ENCODE measurements at regions not wholly inside any gene's neighbourhood (a gene's known extent, or its start where the extent isn't known, plus 50 kb on each side); places are given as distances from the start of the nearest gene placed in this dataset.

DNA sequence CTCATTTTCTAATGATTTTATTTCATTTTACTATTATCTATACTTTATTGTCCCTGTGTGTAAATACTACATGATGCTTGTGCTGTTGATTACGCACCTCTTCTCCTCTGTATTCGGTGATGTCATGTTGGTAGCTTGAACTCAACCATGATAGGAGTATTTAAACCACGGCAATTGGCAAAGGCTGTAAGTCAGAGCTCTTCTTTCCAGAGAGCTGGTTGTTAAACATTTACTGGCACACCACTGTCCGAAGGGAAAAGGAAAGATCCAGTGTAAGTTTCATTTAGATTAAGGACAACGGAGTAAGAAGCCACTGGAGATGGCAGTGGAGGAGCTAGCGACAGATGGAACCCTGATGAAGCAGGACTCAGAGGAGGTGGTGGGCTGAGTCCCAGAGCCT, 93.4 kb upstream of the KCNE2 start (continued):
- TF ChIP-seq, protein P1, sequence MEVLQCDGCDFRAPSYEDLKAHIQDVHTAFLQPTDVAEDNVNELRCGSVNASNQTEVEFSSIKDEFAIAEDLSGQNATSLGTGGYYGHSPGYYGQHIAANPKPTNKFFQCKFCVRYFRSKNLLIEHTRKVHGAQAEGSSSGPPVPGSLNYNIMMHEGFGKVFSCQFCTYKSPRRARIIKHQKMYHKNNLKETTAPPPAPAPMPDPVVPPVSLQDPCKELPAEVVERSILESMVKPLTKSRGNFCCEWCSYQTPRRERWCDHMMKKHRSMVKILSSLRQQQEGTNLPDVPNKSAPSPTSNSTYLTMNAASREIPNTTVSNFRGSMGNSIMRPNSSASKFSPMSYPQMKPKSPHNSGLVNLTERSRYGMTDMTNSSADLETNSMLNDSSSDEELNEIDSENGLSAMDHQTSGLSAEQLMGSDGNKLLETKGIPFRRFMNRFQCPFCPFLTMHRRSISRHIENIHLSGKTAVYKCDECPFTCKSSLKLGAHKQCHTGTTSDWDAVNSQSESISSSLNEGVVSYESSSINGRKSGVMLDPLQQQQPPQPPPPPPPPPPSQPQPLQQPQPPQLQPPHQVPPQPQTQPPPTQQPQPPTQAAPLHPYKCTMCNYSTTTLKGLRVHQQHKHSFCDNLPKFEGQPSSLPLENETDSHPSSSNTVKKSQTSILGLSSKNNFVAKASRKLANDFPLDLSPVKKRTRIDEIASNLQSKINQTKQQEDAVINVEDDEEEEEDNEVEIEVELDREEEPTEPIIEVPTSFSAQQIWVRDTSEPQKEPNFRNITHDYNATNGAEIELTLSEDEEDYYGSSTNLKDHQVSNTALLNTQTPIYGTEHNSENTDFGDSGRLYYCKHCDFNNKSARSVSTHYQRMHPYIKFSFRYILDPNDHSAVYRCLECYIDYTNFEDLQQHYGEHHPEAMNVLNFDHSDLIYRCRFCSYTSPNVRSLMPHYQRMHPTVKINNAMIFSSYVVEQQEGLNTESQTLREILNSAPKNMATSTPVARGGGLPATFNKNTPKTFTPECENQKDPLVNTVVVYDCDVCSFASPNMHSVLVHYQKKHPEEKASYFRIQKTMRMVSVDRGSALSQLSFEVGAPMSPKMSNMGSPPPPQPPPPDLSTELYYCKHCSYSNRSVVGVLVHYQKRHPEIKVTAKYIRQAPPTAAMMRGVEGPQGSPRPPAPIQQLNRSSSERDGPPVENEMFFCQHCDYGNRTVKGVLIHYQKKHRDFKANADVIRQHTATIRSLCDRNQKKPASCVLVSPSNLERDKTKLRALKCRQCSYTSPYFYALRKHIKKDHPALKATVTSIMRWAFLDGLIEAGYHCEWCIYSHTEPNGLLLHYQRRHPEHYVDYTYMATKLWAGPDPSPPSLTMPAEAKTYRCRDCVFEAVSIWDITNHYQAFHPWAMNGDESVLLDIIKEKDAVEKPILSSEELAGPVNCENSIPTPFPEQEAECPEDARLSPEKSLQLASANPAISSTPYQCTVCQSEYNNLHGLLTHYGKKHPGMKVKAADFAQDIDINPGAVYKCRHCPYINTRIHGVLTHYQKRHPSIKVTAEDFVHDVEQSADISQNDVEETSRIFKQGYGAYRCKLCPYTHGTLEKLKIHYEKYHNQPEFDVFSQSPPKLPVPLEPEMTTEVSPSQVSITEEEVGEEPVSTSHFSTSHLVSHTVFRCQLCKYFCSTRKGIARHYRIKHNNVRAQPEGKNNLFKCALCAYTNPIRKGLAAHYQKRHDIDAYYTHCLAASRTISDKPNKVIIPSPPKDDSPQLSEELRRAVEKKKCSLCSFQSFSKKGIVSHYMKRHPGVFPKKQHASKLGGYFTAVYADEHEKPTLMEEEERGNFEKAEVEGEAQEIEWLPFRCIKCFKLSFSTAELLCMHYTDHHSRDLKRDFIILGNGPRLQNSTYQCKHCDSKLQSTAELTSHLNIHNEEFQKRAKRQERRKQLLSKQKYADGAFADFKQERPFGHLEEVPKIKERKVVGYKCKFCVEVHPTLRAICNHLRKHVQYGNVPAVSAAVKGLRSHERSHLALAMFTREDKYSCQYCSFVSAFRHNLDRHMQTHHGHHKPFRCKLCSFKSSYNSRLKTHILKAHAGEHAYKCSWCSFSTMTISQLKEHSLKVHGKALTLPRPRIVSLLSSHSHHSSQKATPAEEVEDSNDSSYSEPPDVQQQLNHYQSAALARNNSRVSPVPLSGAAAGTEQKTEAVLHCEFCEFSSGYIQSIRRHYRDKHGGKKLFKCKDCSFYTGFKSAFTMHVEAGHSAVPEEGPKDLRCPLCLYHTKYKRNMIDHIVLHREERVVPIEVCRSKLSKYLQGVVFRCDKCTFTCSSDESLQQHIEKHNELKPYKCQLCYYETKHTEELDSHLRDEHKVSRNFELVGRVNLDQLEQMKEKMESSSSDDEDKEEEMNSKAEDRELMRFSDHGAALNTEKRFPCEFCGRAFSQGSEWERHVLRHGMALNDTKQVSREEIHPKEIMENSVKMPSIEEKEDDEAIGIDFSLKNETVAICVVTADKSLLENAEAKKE (CRISPR knock-in tag; IDR thresholded peaks at IDR 0.05), result no peak
- TF ChIP-seq EZH2phosphoT487 (IDR thresholded peaks at IDR 0.05; ENCODE audit: unreplicated experiment), result no peak
- TF ChIP-seq NANOG (IDR thresholded peaks at IDR 0.05; ENCODE audit: borderline replicate concordance), result no peak
- no peak for TF ChIP-seq STAT1 (IDR thresholded peaks at IDR 0.05; ENCODE audit: unreplicated experiment)

DNA sequence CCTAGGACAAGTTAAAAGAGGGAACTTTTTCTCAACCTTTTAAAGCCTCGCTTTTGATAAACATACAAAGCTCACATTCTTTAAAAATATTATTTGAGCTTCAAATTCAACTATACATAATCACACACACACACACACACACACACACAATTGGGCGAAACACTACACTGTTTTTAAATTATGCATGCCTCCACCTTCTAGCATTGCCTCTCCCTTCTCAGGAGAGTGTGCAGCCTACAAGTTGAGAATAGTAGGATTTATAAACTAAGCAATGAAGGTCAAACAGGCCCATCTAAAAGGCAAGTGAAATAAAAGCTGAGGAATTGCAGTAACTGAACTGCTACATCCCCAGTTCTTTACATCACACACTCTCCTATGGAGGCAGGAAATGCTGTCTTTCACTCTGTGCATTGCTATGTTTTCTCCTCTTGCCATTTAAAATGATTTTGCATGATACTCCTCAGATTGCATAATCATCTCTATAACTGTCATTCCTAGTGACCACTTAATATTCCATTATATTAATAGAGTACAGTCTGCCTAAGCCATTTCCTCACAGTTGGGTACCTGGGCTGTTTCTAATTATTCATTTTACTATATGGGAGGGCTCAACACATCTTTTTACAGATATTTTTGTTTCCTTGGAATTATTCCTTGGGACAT, 92.5 kb upstream of the KCNE2 start:
- Histone ChIP-seq H3K4me3 (no peak overlapping the region), H3K79me2 (replicated peaks; ENCODE audit: insufficient read depth) (no peaks in the 10 kb centered on the region), H3K4me2 (no peak overlapping the region), H3K36me3 (ENCODE audit: insufficient read depth) (no peaks in the 10 kb centered on the region), H4K20me1 (replicated peaks; ENCODE audit: insufficient read depth) (no peaks in the 10 kb centered on the region), H2AFZ (no peak overlapping the region), H3F3A (replicated peaks; ENCODE audit: low read depth) (no peaks in the 10 kb centered on the region), H3K27ac (ENCODE audit: low read depth) (no peak overlapping the region), H3K27me3 (ENCODE audit: insufficient read depth) (no peaks in the 10 kb centered on the region), H3K9me2 (ENCODE audit: insufficient read depth) (0 out of 2 replicates have a peak, but pooled peaks cover 13% of the 10 kb centered on the region), H3K4me1 (ENCODE audit: insufficient read depth) (no peaks in the 10 kb centered on the region)
- ATAC-seq (no peak), DNase-seq (ENCODE audit: low spot score) (no peak)
- Mint-ChIP-seq H3K4me1 (peaks cover 3% of the 10 kb centered on the region; the same call in 1 of the 3 replicates), H3K9me3 (no peaks in the 10 kb centered on the region; the same call in 2 of the 3 replicates), H3K27ac (no peak overlapping the region), H3K27me3 (ENCODE audit: insufficient read depth, low read depth, poor library complexity) (peaks cover 3% of the 10 kb centered on the region), H3K4me3 (no peak overlapping the region), H3K36me3 (ENCODE audit: low read depth) (no peaks in the 10 kb centered on the region)
- no peak for TF ChIP-seq CTCF (conservative IDR thresholded peaks at IDR 0.05; ENCODE audit: low read depth in 2 of 2)
- TF ChIP-seq, protein P2, sequence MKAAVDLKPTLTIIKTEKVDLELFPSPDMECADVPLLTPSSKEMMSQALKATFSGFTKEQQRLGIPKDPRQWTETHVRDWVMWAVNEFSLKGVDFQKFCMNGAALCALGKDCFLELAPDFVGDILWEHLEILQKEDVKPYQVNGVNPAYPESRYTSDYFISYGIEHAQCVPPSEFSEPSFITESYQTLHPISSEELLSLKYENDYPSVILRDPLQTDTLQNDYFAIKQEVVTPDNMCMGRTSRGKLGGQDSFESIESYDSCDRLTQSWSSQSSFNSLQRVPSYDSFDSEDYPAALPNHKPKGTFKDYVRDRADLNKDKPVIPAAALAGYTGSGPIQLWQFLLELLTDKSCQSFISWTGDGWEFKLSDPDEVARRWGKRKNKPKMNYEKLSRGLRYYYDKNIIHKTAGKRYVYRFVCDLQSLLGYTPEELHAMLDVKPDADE (IDR thresholded peaks at IDR 0.05), result no peak
- TF ChIP-seq ZNF331 (CRISPR knock-in tag; IDR thresholded peaks at IDR 0.05; ENCODE audit: low read depth), result no peak
- no peak for TF ChIP-seq JUNB (IDR thresholded peaks at IDR 0.05; ENCODE audit: unreplicated experiment)
- TF ChIP-seq ZNF114 (CRISPR knock-in tag; IDR thresholded peaks at IDR 0.05), result no peak

Data from GM23338 (cell line).